ENCODE measurements at regions not wholly inside any gene's neighbourhood (a gene's known extent, or its start where the extent isn't known, plus 50 kb on each side); places are given as distances from the start of the nearest gene placed in this dataset.
"Not testable (repeated sequence)": the region's sequence is repeated elsewhere in the genome, so short reads cannot be mapped to it uniquely, and the experiment has no call there.

GRCh38 chr11:88061111-88061510 lies 114.1 kb downstream of the RAB38 start:
- intact Hi-C loops (cut with micrococcal nuclease), result no loop called here

GRCh38 chr11:88059326-88059725 lies 115.9 kb downstream of the RAB38 start:
- intact Hi-C loops (cut with micrococcal nuclease), result no loop called here

- intact Hi-C loops (cut with micrococcal nuclease), result no loop called here
Observed at GRCh38 chr11:88051396-88051795, 123.8 kb downstream of the RAB38 start.

GRCh38 chr11:88050247-88050646 lies 125.0 kb downstream of the RAB38 start:
- intact Hi-C loops (cut with micrococcal nuclease), result no loop called here

DNA sequence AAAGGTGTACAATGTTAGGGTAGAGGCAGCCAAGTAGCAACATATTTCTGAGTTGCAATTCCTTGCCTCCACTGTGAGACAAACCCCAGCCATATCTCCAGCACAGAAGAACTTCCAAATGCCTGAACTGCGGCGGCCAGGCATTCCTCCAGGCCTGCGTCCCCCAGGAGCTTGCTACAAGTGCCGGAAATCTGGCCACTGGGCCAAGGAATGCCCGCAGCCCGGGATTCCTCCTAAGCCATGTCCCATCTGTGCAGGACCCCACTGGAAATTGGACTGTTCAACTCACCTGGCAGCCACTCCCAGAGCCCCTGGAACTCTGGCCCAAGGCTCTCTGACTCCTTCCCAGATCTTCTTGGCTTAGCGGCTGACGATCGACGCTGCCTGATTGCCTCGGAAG lies 130.0 kb downstream of the RAB38 start:
- intact Hi-C loops (cut with micrococcal nuclease), result not testable (repeated sequence)

DNA sequence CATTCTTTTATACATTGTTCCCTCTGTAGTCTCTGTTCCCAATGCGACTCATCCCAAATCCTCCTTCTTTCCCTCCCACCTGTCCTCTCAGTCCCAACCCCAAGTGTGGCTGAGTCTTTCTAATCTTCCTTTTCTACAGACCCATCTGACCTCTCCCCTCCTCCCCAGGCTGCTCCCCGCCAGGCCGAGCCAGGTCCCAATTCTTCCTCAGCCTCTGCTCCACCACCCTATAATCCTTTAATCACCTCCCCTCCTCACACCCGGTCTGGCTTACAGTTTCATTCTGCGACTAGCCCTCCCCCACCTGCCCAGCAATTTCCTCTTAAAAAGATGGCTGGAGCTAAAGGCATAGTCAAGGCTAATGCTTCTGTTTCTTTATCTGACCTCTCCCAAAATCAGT lies 130.6 kb downstream of the RAB38 start:
- intact Hi-C loops (cut with micrococcal nuclease), result not testable (repeated sequence)

GRCh38 chr11:88043149-88043548 lies 132.1 kb downstream of the RAB38 start:
- intact Hi-C loops (cut with micrococcal nuclease), result no loop called here

DNA sequence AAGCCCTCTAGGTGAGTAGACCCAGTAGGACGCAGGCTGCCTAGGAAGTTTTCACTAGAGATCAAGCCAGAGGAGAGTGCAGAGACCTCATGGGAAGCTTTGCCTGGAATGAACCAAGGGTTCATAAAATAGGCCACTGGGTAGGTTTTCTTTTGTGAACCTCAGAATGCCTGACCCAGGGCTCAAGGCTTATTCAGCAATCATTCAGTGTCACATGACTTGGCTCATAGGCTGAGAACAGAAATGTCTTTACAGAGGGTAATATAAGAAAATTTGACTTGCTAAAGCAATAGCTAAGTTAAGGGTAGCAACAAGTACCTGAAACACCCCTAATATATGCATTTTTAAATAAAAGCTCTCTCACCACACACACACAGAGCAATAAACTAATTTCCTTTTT lies 132.6 kb downstream of the RAB38 start:
- intact Hi-C loops (cut with micrococcal nuclease), result no loop called here

GRCh38 chr11:88042238-88042637 lies 133.0 kb downstream of the RAB38 start:
- intact Hi-C loops (cut with micrococcal nuclease), result no loop called here

- intact Hi-C loops (cut with micrococcal nuclease), result no loop called here
Observed at GRCh38 chr11:88041679-88042078, 133.6 kb downstream of the RAB38 start.

DNA sequence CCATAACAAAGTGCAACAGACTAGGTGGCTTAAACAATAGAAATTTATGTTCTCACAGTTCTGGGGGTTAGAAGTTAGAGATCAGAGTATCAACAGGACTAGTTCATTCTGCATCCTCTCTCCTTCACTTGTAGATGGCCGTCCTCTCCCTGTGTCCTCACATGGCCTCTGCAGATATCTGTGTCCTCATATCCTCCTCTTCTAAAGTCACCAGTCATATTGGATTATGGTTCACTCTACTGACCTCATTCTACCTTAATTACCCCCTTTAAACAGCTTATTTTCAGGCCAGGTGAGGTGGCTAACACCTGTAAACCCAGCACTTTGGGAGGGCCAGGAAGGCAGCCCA lies 135.1 kb downstream of the RAB38 start:
- intact Hi-C loops (cut with micrococcal nuclease), result no loop called here

GRCh38 chr11:88039476-88040147 lies 135.6 kb downstream of the RAB38 start:
- intact Hi-C loops (cut with micrococcal nuclease), result no loop called here

- intact Hi-C loops (cut with micrococcal nuclease), result no loop called here
Observed at GRCh38 chr11:88038063-88038462, 137.2 kb downstream of the RAB38 start.

DNA sequence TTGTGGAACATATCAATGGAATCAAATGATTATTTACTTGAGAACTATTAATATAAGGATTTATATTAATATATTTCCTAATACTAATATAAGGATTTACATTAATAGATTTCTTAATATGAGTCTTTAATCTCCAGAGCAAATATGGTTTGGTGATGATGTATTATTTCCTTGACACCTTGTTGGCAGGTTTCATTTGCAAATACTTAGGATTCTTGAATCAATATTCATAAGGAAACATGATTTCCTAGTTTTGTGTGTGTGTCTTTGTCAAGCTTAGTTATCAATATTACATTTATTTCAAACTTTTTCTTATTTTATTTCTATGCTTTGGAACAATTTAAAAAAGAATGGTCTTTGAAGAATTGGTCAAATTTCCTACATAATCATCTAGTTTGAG lies 138.5 kb downstream of the RAB38 start:
- intact Hi-C loops (cut with micrococcal nuclease), result no loop called here

GRCh38 chr11:88035271-88035670 lies 140.0 kb downstream of the RAB38 start:
- intact Hi-C loops (cut with micrococcal nuclease), result no loop called here

DNA sequence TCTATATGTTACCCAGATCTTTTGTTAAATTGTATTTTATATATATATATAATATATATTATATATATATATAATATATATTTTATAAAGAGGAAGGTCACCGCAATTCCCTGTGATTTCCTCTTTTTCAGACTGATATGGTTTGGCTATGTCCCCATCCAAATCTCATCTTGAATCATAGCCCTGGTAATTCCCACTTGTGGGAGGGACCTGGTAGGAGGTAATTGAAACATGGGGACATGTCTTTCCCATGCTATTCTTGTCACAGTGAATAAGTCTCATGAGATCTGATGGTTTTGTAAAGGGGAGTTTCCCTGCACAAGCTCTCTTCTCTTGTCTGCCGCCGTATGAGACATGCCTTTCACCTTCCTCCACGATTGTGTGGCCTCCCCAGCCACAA lies 157.6 kb downstream of the RAB38 start:
- intact Hi-C loops (cut with micrococcal nuclease), result loop anchor here (2.0 kb wide), 1 partner anchor 49 kb away; no protein-coding TSS in a partner anchor

DNA sequence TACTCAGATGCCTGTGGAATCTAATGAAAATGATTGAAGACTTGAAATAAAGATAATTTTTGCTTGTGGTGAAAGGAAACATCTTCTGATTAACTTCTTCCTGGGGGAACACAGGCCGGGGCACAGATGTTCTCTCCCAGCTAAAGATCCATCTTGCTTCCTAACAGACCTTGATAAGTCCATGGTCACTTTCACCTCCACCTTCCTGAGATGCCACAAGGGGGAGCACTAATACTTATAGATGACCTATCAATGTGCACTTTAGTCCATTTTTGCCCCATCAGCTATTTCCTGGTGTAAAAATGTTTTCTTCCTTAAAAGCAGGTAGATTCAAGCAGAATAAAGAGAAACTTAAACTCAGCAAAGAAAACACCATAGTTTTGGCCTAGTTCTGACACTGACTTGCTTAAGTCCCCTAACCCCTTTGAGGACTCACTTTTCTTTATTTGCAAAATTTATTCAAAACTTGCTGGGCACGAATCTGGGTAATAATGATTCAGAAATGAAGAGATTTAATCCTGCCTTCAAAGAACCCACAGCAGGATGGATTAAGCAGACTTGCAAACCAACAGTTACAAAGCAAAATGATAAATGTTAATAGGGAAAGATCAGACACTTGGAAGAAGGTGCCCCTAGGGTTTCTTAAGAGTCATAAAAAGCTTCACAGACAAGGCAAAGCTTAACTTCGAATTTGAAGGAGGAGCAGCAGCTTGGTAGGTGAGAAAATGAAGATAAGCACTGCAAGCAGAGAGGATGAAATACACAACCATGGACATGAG lies 158.7 kb downstream of the RAB38 start:
- intact Hi-C loops (cut with micrococcal nuclease), result loop anchor here (1.0 to 2.0 kb wide), 5 partner anchors 48 to 871 kb away; no protein-coding TSS in a partner anchor

DNA sequence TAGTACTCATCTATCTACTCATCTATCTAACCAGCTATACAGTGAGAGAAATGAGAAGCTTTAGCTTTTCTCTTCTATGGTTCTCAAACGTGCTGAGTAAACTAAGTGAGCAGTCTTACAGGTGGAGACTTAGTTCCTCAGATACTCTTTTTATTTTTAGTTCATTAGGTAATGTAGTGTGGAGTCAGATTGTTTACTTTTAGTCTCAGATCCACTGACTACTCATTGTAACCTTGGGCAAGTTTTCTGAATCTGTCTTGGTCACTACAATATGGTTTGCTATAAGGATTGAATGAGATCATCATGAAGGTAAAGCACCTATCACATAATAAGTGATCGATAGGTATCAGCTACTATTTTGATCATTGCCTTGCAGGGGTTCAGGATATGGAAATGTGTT lies 160.1 kb downstream of the RAB38 start:
- intact Hi-C loops (cut with micrococcal nuclease), result no loop called here

DNA sequence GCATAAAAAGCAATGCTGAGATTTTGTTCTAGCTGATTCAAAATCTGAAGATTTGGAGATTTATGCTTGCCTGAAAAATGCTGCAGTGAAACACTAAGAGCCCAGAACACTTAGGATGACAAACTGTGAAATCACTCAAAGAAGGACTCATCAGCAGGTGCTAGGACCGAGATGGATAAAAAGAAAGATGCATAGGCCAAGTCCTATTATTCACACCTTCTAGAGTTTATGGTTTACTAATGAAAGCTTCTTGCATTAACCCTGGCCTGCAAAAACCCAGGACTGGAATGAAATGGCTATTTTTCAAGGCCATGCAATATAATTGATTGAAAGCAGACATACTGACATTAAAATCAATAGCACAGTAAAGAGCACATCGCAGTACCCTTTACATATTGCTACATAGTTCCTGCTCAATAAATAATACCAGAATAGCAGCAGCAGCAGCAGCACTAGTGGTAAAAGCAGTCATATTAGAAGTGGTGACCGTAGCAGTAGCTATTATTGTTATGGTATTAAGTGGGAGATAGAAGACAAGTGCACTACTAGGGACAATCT lies 161.7 kb downstream of the RAB38 start:
- intact Hi-C loops (cut with micrococcal nuclease), result no loop called here

GRCh38 chr11:88012456-88012855 lies 162.8 kb downstream of the RAB38 start:
- intact Hi-C loops (cut with micrococcal nuclease), result no loop called here

DNA sequence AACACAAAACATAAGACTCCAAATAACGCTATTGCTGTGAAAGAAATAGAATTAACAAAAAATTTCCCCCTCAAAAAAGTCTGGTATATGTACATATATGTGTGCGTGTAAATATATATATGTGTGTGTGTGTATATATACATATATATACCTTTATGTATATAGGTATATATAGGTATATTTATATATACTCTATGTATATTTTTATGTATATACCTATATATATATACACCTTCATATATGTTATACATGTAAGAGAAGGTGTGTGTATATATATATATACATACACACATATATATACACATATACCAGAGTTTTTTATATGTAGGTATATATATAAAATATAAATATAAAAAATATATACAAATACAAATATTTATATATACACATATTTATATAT lies 199.2 kb downstream of the RAB38 start:
- intact Hi-C loops (cut with micrococcal nuclease), result no loop called here

DNA sequence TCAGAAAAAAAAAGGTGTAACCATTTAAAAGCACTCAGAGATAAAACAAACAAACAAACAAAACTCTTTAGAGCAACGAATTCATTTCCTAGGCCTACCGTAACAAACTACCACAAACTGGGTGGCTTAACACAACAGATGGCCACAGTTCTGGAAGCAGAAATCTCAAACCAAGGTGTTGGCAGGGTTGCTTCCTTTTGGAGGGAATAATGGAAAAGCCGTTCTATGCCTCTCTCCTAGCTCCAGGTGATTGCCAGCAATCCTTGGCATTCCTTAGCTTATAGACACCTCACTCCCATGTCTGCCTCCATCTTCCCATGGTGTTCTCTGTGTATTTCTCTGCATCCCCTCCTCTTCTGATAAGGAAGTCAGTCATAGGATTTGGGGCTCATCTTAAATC lies 200.4 kb downstream of the RAB38 start:
- intact Hi-C loops (cut with micrococcal nuclease), result no loop called here

DNA sequence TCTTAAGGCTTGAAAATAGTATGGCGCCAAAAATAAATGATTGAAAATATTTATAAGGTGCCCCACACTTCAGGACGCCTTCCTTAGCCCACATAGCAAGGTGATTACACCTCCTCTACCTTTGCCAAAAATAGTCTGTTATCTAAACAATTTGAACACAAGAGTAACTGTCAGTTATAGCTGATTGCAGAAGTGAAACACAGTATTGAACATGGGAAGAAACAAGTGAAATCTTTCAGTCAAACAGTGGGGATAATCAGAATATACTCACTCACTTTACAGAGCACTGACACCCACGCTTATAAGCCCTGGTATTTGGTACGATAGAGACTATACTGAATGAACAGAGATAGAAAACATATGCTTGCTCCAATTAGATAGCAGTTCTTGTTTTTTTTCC lies 203.1 kb downstream of the RAB38 start:
- intact Hi-C loops (cut with micrococcal nuclease), result no loop called here
